Ovary (tissue), 3 donors: ENCODE measurements at regions not wholly inside any gene's neighbourhood (a gene's known extent, or its start where the extent isn't known, plus 50 kb on each side); places are given as distances from the start of the nearest gene placed in this dataset.

ENCODE experiments used
- EP300 ChIP-seq: sonication (generic); formaldehyde crosslinking; IDR thresholded peaks from one replicate; pipeline ENCODE4 v1.6.1; 2017; ENCODE audit warnings: antibody characterized with exemption
- POLR2A ChIP-seq: fragments of 450-650 bp; IDR thresholded peaks from one replicate; pipeline ENCODE4 v1.6.1; 2017; ENCODE audit warnings: antibody characterized with exemption, mild to moderate bottlenecking, moderate library complexity
- TF ChIP-seq, protein P1 (sequence below), 3 donors: fragments of 450-650 bp in 2 of 3; fragments of 200-600 bp in 1 of 3; IDR thresholded peaks; one replicate each; pipeline versions ENCODE4 v1.5.1 to v1.8.0; 2016 to 2022; ENCODE audit warnings: antibody characterized with exemption in 3 of 3, mild to moderate bottlenecking in 1 of 3
- donor health status: DM: no; HTN: no; CAD: no.

DNA sequence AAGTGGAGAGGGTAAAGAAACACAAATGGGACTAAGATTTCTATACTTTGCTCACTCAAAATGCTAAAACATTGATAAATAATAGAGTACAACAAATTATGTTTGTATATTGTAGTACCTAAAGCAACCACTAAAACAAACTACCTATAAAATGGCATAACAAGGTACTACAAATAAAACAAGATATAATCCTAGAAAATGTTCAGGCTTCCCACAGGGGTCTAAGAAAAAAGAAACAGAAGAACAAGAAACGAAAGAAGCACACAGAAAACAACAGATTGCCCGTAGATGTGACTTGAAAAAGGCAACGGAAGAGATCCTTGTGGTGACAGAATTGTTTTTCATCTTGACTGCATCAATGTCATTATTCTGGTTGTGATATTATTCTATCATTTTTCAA lies 63.3 kb upstream of the ADGRL4 start:
- TF ChIP-seq, protein P1, sequence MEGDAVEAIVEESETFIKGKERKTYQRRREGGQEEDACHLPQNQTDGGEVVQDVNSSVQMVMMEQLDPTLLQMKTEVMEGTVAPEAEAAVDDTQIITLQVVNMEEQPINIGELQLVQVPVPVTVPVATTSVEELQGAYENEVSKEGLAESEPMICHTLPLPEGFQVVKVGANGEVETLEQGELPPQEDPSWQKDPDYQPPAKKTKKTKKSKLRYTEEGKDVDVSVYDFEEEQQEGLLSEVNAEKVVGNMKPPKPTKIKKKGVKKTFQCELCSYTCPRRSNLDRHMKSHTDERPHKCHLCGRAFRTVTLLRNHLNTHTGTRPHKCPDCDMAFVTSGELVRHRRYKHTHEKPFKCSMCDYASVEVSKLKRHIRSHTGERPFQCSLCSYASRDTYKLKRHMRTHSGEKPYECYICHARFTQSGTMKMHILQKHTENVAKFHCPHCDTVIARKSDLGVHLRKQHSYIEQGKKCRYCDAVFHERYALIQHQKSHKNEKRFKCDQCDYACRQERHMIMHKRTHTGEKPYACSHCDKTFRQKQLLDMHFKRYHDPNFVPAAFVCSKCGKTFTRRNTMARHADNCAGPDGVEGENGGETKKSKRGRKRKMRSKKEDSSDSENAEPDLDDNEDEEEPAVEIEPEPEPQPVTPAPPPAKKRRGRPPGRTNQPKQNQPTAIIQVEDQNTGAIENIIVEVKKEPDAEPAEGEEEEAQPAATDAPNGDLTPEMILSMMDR (IDR thresholded peaks at IDR 0.05): no peak
- no peak for TF ChIP-seq POLR2A
- no peak for TF ChIP-seq EP300
